NT2/D1 (cell line): ENCODE measurements at regions not wholly inside any gene's neighbourhood (a gene's known extent, or its start where the extent isn't known, plus 50 kb on each side); places are given as distances from the start of the nearest gene placed in this dataset.

ENCODE experiments used
- DNase-seq: peaks from one replicate; pipeline ENCODE4 v3.0.0-alpha.2; 2011; ENCODE audit warnings: low read depth, low spot score
- H3K27me3 ChIP-seq: 2 replicates; pipeline ENCODE4 v1.6.0; 2011; ENCODE audit warnings: mild to moderate bottlenecking; ENCODE audit not compliant: insufficient read length, insufficient read depth
- H3K36me3 ChIP-seq: 2 replicates; pipeline ENCODE4 v1.6.1; 2011; ENCODE audit warnings: mild to moderate bottlenecking, low read length, mixed read lengths; ENCODE audit not compliant: insufficient read depth, insufficient read length
- H3K4me1 ChIP-seq: 2 replicates; pipeline ENCODE4 v1.5.1; 2011; ENCODE audit not compliant: insufficient read depth, insufficient read length
- H3K4me3 ChIP-seq: 2 replicates; pipeline ENCODE4 v1.5.1; 2011; ENCODE audit warnings: low read depth; ENCODE audit not compliant: insufficient read length
- H3K9ac ChIP-seq: 2 replicates; pipeline ENCODE4 v1.6.0; 2011; ENCODE audit warnings: low read depth; ENCODE audit not compliant: insufficient read length
- H3K9me3 ChIP-seq: 2 replicates; pipeline ENCODE4 v1.5.1; 2011; ENCODE audit warnings: mild to moderate bottlenecking, low read length; ENCODE audit not compliant: insufficient read depth
- SUZ12 ChIP-seq: IDR thresholded peaks from 2 replicates; pipeline ENCODE4 v1.6.1; 2011; ENCODE audit not compliant: insufficient read length, insufficient read depth; ENCODE audit errors: extremely low read depth
- YY1 ChIP-seq: IDR thresholded peaks from 2 replicates; pipeline ENCODE4 v1.6.1; 2011; ENCODE audit not compliant: insufficient read length, insufficient read depth
- ZNF274 ChIP-seq: IDR thresholded peaks from 2 replicates; pipeline ENCODE4 v1.6.1; 2011; ENCODE audit warnings: mild to moderate bottlenecking, low read depth, low read length

DNA sequence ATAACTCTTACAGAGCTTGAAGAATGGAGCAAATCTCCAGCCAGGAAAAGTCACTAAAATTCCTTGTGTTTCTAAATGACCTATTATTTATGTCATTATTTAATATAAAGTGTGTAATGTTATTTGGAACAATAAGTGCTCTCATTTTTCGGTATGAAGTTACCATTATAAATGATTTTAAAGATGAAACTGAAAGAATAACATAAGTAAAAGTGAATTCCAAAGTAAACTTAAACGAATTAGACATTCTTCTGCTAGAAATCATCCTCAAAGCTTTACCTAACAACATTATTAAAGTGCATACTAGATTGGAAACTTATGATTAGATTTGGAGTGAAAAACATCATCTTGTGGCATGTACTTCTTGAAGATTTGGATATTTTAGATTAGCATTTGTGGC is 897.2 kb upstream of the CDH2 start:
- no peaks in the 10 kb centered on the region for H3K9me3 ChIP-seq
- no peaks in the 10 kb centered on the region for H3K4me1 ChIP-seq
- no peak overlapping the region for H3K4me3 ChIP-seq
- no peaks in the 10 kb centered on the region for H3K27me3 ChIP-seq
- no peaks in the 10 kb centered on the region for H3K36me3 ChIP-seq
- no peak overlapping the region for H3K9ac ChIP-seq
- TF ChIP-seq YY1 (no peak), ZNF274 (no peak), SUZ12 (no peak)
- DNase-seq: no peak

DNA sequence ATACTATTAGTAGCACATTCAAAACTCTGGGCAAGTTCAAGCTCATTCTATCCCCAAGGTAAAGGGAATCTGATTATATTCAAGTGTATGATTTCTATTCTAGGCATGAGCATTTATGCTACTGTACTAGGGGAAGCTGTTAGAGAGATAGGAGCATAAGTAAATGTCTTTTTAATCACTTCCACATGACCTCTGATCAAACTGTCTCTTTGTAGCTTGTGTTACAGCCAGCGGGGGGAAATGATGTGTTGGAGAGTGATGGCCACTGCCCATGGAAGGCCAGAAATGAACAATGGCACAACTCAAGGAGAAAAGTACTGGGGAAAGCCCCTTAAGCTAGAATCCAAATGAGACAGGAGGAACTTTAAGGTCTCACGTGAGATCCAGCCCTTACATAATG is 894.9 kb upstream of the CDH2 start:
- Histone ChIP-seq H3K4me3 (no peak overlapping the region), H3K4me1 (no peaks in the 10 kb centered on the region), H3K9ac (no peak overlapping the region), H3K36me3 (no peaks in the 10 kb centered on the region), H3K9me3 (no peaks in the 10 kb centered on the region), H3K27me3 (no peaks in the 10 kb centered on the region)
- TF ChIP-seq YY1 (no peak), SUZ12 (no peak), ZNF274 (no peak)
- DNase-seq: no peak

- DNase-seq: no peak
- Histone ChIP-seq H3K36me3 (no peaks in the 10 kb centered on the region), H3K4me1 (no peaks in the 10 kb centered on the region), H3K9me3 (no peaks in the 10 kb centered on the region), H3K27me3 (no peaks in the 10 kb centered on the region), H3K9ac (no peak overlapping the region), H3K4me3 (no peak overlapping the region)
- TF ChIP-seq SUZ12 (no peak), ZNF274 (no peak), YY1 (no peak)
Measured at GRCh38 chr18:29063346-29063745, 886.4 kb upstream of the CDH2 start.

DNA sequence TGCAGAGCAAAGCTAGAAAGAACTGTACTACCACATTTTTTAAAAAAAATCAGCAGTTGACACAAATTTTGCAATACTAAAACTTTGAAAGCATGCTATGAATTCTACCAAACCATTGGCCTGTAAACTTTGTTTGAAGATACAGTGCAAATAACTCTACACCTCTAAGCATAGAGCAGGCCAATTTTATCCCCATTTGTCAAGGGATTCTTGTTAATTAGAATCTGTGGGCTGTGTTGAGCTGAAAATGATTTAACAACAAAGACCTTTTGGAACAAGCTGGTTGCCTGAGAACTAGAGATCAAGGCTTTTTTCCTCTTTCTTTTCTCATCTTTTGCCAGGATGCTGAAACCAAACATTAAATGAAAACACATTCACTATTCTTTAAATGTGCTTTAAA is 886.0 kb upstream of the CDH2 start:
- H3K9me3 ChIP-seq: no peaks in the 10 kb centered on the region
- DNase-seq: no peak
- H3K9ac ChIP-seq: no peak overlapping the region
- no peak for TF ChIP-seq ZNF274
- TF ChIP-seq YY1: no peak
- TF ChIP-seq SUZ12: no peak
- H3K27me3 ChIP-seq: no peaks in the 10 kb centered on the region
- no peaks in the 10 kb centered on the region for H3K4me1 ChIP-seq
- no peaks in the 10 kb centered on the region for H3K36me3 ChIP-seq
- H3K4me3 ChIP-seq: no peak overlapping the region

- Histone ChIP-seq H3K4me1 (no peaks in the 10 kb centered on the region), H3K36me3 (no peaks in the 10 kb centered on the region), H3K9ac (no peak overlapping the region), H3K27me3 (no peaks in the 10 kb centered on the region), H3K4me3 (no peak overlapping the region), H3K9me3 (no peaks in the 10 kb centered on the region)
- no peak for TF ChIP-seq SUZ12
- no peak for TF ChIP-seq YY1
- TF ChIP-seq ZNF274: no peak
- no peak for DNase-seq
Measured at GRCh38 chr18:29060349-29060748, 883.4 kb upstream of the CDH2 start.

DNA sequence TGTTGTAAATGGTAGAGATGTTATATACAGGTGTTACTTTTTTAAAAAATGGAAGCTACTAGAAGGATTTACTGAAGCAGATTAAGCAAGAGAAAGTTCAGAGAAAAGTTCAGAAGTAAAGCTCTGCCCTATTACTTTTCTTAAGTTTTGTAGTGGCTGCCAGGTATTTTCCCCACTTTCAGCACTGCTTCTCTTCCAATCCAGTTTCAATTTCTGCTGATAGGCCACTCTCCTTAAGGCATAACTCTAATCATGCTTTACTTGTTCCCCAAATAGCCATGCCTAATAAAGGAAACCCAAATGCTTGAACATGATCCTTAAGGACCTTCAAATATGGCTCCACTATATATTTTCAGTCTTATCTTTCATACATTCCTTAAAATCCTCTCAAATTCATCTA is 880.8 kb upstream of the CDH2 start:
- no peak overlapping the region for H3K9ac ChIP-seq
- H3K27me3 ChIP-seq: no peaks in the 10 kb centered on the region
- no peak for TF ChIP-seq YY1
- TF ChIP-seq ZNF274: no peak
- TF ChIP-seq SUZ12: no peak

GRCh38 chr18:29056800-29057199 is 879.9 kb upstream of the CDH2 start:
- no peak for DNase-seq
- Histone ChIP-seq H3K9me3 (no peaks in the 10 kb centered on the region), H3K9ac (no peak overlapping the region), H3K27me3 (no peaks in the 10 kb centered on the region), H3K36me3 (no peaks in the 10 kb centered on the region), H3K4me1 (no peaks in the 10 kb centered on the region), H3K4me3 (no peak overlapping the region)
- TF ChIP-seq ZNF274 (no peak), SUZ12 (no peak), YY1 (no peak)

More for the DNA sequence above, 880.8 kb upstream of the CDH2 start:
- no peak overlapping the region for H3K4me3 ChIP-seq
- no peaks in the 10 kb centered on the region for H3K9me3 ChIP-seq
- DNase-seq: no peak
- no peaks in the 10 kb centered on the region for H3K36me3 ChIP-seq
- no peaks in the 10 kb centered on the region for H3K4me1 ChIP-seq

DNA sequence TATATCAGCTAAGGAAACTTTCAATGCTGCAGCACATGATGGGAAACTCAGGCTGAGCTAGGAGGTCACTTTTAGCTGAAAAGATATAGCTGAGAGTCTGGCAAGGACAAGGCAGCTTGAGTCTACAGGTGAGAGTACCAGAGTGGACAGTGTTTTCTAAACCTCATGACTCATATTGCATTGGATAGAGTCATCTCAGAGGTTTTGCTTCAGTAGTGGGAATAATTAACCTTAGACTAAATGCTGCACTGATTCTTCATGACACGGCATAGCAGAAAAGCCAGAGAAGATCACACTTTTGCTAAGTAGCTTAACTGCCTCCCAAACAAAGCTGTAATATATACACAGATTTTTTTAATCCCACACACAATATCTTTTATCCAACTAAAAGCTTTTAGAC is 865.0 kb upstream of the CDH2 start:
- Histone ChIP-seq H3K36me3 (no peaks in the 10 kb centered on the region), H3K9me3 (no peaks in the 10 kb centered on the region), H3K4me3 (no peak overlapping the region), H3K9ac (no peak overlapping the region), H3K27me3 (no peaks in the 10 kb centered on the region), H3K4me1 (no peaks in the 10 kb centered on the region)
- TF ChIP-seq ZNF274 (no peak), YY1 (no peak), SUZ12 (no peak)
- no peak for DNase-seq
